IgD-negative memory B cell (primary cell): ENCODE measurements at regions not wholly inside any gene's neighbourhood (a gene's known extent, or its start where the extent isn't known, plus 50 kb on each side); places are given as distances from the start of the nearest gene placed in this dataset.

ENCODE experiments used
- H3K27ac Mint-ChIP-seq, 3 donors: one replicate each; pipeline ENCODE4 v1.8.0; 2020 to 2022; ENCODE audit warnings: mild to moderate bottlenecking in 3 of 3, mixed read lengths in 3 of 3, moderate library complexity in 1 of 3
- H3K27me3 Mint-ChIP-seq: one replicate; pipeline ENCODE4 v1.8.0; 2021; ENCODE audit warnings: mixed read lengths
- H3K36me3 Mint-ChIP-seq: one replicate; pipeline ENCODE4 v1.8.0; 2020; ENCODE audit warnings: mild to moderate bottlenecking, mixed read lengths
- H3K4me1 Mint-ChIP-seq, 3 donors: one replicate each; pipeline ENCODE4 v1.8.0; 2020 to 2022; ENCODE audit warnings: mixed read lengths in 3 of 3, mild to moderate bottlenecking in 1 of 3
- H3K4me3 Mint-ChIP-seq, 4 donors: one replicate each; pipeline ENCODE4 v1.8.0; 2020 to 2022; ENCODE audit warnings: mild to moderate bottlenecking in 4 of 4, mixed read lengths in 4 of 4, moderate library complexity in 3 of 4
- H3K9me3 Mint-ChIP-seq, 3 donors: one replicate each; pipeline ENCODE4 v1.8.0; 2020 to 2021; ENCODE audit warnings: mixed read lengths in 3 of 3, mild to moderate bottlenecking in 1 of 3

DNA sequence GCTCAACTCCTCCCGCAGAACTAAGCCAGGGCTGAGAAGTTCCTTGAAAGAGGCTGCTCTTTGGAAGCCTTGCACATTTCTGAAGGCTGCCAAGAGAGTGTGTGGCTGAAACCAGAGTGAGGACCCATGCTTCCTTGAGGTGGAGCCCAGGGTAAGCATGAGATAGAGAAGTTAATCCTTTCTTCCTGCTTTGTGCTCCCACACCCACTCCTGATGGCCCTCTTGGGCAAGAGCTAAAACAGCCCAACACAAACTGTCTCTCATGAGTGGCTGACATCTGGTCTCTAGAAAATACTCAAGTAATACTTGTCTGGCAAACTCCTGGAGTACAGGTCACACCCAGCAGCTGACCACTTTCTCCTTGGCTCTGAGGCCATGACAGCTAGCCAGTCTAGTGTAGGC, 523.7 kb downstream of the INSC start:
- Mint-ChIP-seq H3K4me3 (no peak overlapping the region), H3K27me3 (no peaks in the 10 kb centered on the region), H3K9me3 (no peaks in the 10 kb centered on the region), H3K36me3 (no peaks in the 10 kb centered on the region), H3K4me1 (no peaks in the 10 kb centered on the region), H3K27ac (no peak overlapping the region)

DNA sequence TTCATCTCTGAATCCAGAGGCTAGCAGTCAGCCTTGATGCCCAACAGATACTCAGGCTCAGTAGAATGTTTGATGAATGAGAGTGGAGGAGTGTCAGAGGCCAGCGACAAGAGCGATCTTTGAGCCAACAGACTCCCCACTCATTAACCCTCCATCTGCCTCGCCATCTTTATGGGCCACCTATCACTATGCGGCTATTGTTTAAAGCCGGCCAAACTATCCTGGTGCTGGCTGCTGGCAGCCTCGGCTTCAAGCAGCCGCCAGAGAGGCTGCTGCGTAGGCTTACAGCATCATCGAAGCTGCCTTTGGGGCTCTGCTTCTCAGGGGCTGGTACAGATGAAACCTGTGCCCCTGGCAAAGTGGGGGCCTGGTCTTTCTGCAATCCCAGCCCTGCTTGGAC, 525.6 kb downstream of the INSC start:
- Mint-ChIP-seq H3K36me3 (no peaks in the 10 kb centered on the region), H3K27me3 (peaks cover 2% of the 10 kb centered on the region), H3K27ac (no peak overlapping the region), H3K4me1 (no peaks in the 10 kb centered on the region), H3K9me3 (no peaks in the 10 kb centered on the region), H3K4me3 (no peak overlapping the region)

- H3K4me3 Mint-ChIP-seq, result no peak overlapping the region
- H3K36me3 Mint-ChIP-seq, result no peaks in the 10 kb centered on the region
- no peaks in the 10 kb centered on the region for H3K4me1 Mint-ChIP-seq
- no peaks in the 10 kb centered on the region for H3K9me3 Mint-ChIP-seq
- no peak overlapping the region for H3K27ac Mint-ChIP-seq
- H3K27me3 Mint-ChIP-seq, result peaks cover 2% of the 10 kb centered on the region
These were observed 526.7 kb downstream of the INSC start for GRCh38 chr11:15641271-15642045.

DNA sequence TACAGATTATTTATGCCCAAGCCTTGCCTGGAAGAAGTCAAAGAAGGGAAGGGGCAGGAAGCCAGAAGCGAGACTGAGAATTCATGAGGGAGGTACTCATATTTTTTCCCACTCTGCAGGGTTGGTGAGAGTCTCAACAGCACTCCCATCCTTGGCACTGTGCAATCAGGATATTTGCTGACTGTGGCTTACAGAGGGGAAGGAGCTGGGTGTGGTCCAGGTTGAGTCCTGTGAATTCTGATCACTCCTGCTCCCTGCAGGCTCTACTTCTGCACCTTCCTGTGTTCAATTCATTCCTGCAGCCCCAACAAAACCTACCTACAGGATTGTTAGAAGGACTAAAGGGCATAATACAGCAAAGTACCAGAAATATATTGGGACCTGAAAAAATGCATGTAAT, 530.5 kb downstream of the INSC start:
- H3K9me3 Mint-ChIP-seq, result no peaks in the 10 kb centered on the region
- H3K36me3 Mint-ChIP-seq, result no peaks in the 10 kb centered on the region
- H3K27ac Mint-ChIP-seq, result no peak overlapping the region
- peaks cover 0 to 2% (median 1%) of the 10 kb centered on the region in 3 donors for H3K4me1 Mint-ChIP-seq
- H3K27me3 Mint-ChIP-seq, result peaks cover 2% of the 10 kb centered on the region
- no peak overlapping the region for H3K4me3 Mint-ChIP-seq

DNA sequence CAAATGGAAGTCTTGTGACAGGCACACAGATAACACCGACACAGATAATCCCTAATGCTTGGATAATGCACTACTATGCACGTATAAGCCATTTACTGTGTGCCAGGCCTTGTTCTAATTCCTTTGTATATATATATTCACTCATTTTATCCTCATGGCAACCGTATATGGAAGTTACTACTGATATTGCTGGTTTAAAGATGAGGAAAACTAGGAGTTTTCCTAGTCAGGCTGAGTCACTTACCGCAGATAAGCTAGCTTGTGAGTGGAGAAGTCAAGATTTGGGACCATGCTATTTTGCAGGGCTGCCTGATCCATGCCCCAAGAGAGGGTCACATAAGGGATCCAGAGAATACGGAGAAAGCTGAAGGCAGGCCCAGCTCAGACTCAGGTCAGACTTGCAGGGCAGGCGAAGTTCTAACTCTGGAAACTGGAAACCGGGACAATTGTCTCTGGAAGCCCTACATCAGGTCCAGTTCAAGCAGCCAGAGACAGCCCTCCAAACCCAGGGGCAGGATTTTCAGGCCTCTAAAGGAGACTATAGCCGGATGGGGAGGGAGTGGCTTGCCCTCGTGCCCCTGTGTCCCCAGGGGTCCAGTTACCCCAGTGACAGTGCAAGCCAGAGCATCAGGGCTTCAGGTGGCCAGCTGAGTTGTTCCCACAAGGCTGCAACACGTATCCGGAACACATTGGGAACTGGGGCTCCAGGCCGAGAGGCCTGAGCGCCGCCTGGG, 534.8 kb downstream of the INSC start:
- Mint-ChIP-seq H3K4me1 (peaks cover 0 to 3% (median 2%) of the 10 kb centered on the region in 3 donors), H3K27me3 (peaks cover 12% of the 10 kb centered on the region), H3K36me3 (no peaks in the 10 kb centered on the region), H3K4me3 (peak overlapping the region in 1 of 4 donors; percentile 17), H3K9me3 (no peaks in the 10 kb centered on the region), H3K27ac (no peak overlapping the region)

- H3K9me3 Mint-ChIP-seq, result peaks cover 0 to 1% (median 0%) of the 10 kb centered on the region in 3 donors
- H3K27me3 Mint-ChIP-seq, result peaks cover 10% of the 10 kb centered on the region
- H3K36me3 Mint-ChIP-seq, result no peaks in the 10 kb centered on the region
- H3K4me1 Mint-ChIP-seq, result peaks cover 0 to 3% (median 2%) of the 10 kb centered on the region in 3 donors
- H3K27ac Mint-ChIP-seq, result no peak overlapping the region
- H3K4me3 Mint-ChIP-seq, result peak overlapping the region in 1 of 4 donors; percentile 78
These were observed 535.6 kb downstream of the INSC start for GRCh38 chr11:15650105-15650938.

- H3K36me3 Mint-ChIP-seq, result no peaks in the 10 kb centered on the region
- H3K27me3 Mint-ChIP-seq, result peaks cover 10% of the 10 kb centered on the region
- H3K9me3 Mint-ChIP-seq, result peaks cover 0 to 1% (median 0%) of the 10 kb centered on the region in 3 donors
- peak overlapping the region in 1 of 4 donors; percentile 47 for H3K4me3 Mint-ChIP-seq
- no peak overlapping the region for H3K27ac Mint-ChIP-seq
- peaks cover 0 to 3% (median 2%) of the 10 kb centered on the region in 3 donors for H3K4me1 Mint-ChIP-seq
These were observed 536.3 kb downstream of the INSC start for GRCh38 chr11:15651033-15651432.

DNA sequence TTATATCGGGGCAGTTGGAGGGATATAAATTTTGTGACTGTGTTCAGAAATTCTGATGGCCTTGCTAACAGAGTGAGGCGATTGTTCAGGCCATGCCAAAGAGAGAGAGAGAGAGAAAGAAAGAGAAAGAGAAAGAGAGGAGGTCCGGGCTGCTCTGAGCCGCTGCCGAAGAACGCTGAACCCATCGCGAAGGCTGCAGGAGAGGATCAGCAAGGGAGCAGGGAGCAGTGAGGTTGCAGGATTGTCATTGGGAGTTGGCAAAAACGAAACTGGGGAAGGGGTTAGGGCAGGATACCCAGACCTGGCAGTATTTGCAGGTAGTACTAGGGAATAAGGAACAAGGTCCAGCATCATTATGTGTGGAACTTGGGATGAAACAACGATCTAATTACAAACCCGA, 537.1 kb downstream of the INSC start:
- H3K36me3 Mint-ChIP-seq, result no peaks in the 10 kb centered on the region
- H3K9me3 Mint-ChIP-seq, result peaks cover 0 to 1% (median 0%) of the 10 kb centered on the region in 3 donors
- H3K4me1 Mint-ChIP-seq, result peaks cover 0 to 3% (median 2%) of the 10 kb centered on the region in 3 donors
- H3K27ac Mint-ChIP-seq, result peak overlapping the region in 1 of 3 donors; percentile 3
- H3K4me3 Mint-ChIP-seq, result no peak overlapping the region
- peaks cover 10% of the 10 kb centered on the region for H3K27me3 Mint-ChIP-seq

DNA sequence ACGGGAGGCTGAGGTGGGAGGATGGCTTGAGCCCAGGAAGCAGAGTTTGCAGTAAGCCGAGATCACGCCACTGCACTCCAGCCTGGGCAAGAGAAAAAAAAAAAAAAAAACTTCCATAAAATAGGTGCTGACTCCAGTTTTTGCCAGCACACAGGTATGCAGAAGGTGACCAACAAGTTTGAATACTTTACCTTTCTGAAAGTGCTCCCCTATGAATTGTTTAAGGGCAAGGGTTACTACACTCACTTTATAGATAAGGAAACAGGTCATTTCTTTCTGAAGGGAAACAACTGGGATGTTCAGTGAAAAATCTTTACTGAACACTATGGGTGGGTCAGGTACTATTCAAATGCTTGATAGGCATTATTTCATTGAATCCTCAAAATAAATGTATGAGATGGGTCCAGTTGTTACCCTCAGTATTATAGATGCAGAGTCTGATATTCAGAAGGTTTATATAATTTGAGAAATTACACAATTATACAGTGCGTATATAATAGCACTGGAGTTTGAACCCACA, 538.5 kb downstream of the INSC start:
- H3K27me3 Mint-ChIP-seq, result peaks cover 10% of the 10 kb centered on the region
- H3K4me1 Mint-ChIP-seq, result peaks cover 0 to 3% (median 2%) of the 10 kb centered on the region in 3 donors
- H3K4me3 Mint-ChIP-seq, result no peak overlapping the region
- no peak overlapping the region for H3K27ac Mint-ChIP-seq
- H3K36me3 Mint-ChIP-seq, result no peaks in the 10 kb centered on the region
- peaks cover 0 to 1% (median 0%) of the 10 kb centered on the region in 3 donors for H3K9me3 Mint-ChIP-seq

- Mint-ChIP-seq H3K27ac (no peak overlapping the region), H3K4me3 (peak overlapping the region in 1 of 4 donors; percentile 41), H3K36me3 (no peaks in the 10 kb centered on the region), H3K27me3 (peaks cover 10% of the 10 kb centered on the region), H3K9me3 (peaks cover 0 to 1% (median 0%) of the 10 kb centered on the region in 3 donors), H3K4me1 (peaks cover 0 to 2% (median 1%) of the 10 kb centered on the region in 3 donors)
These were observed 539.7 kb downstream of the INSC start for GRCh38 chr11:15654451-15654850.

- Mint-ChIP-seq H3K36me3 (no peaks in the 10 kb centered on the region), H3K27ac (no peak overlapping the region), H3K27me3 (peaks cover 10% of the 10 kb centered on the region), H3K9me3 (peaks cover 0 to 1% (median 0%) of the 10 kb centered on the region in 3 donors), H3K4me1 (peaks cover 0 to 2% (median 0%) of the 10 kb centered on the region in 3 donors), H3K4me3 (no peak overlapping the region)
These were observed 540.8 kb downstream of the INSC start for GRCh38 chr11:15655552-15655951.

DNA sequence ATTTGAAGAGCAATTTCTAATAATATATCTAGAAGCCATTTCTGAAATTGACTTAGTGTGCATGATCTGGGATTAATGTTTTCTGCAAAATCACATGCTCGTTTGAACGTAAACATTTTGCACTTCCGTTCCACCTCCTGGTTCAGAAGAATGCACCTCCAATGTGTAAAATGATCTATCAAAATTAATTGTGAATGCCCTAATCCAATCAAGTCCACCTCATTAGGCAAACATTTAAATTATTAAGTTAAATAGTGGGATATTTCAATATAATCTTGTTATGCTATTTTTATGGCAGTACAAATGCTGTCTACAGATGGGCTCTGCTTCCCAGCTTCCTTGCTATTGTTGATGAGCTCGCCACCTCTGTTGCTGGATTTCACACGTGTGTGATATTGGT, 542.5 kb downstream of the INSC start:
- no peaks in the 10 kb centered on the region for H3K36me3 Mint-ChIP-seq
- H3K9me3 Mint-ChIP-seq, result peaks cover 0 to 1% (median 0%) of the 10 kb centered on the region in 3 donors
- no peaks in the 10 kb centered on the region for H3K4me1 Mint-ChIP-seq
- H3K27ac Mint-ChIP-seq, result no peak overlapping the region
- no peak overlapping the region for H3K4me3 Mint-ChIP-seq
- H3K27me3 Mint-ChIP-seq, result peaks cover 1% of the 10 kb centered on the region

GRCh38 chr11:15660496-15660895, 545.8 kb downstream of the INSC start:
- H3K27ac Mint-ChIP-seq, result no peak overlapping the region
- H3K9me3 Mint-ChIP-seq, result peaks cover 0 to 3% (median 0%) of the 10 kb centered on the region in 3 donors

GRCh38 chr11:15662285-15662684, 547.6 kb downstream of the INSC start:
- no peak overlapping the region for H3K4me3 Mint-ChIP-seq
- H3K4me1 Mint-ChIP-seq, result no peaks in the 10 kb centered on the region
- no peak overlapping the region for H3K27ac Mint-ChIP-seq
- peaks cover 0 to 3% (median under 1%) of the 10 kb centered on the region in 3 donors for H3K9me3 Mint-ChIP-seq
- H3K36me3 Mint-ChIP-seq, result no peaks in the 10 kb centered on the region
- H3K27me3 Mint-ChIP-seq, result peaks cover 1% of the 10 kb centered on the region

More at GRCh38 chr11:15660496-15660895, 545.8 kb downstream of the INSC start:
- Mint-ChIP-seq H3K36me3 (no peaks in the 10 kb centered on the region), H3K4me3 (no peak overlapping the region), H3K4me1 (no peaks in the 10 kb centered on the region), H3K27me3 (peaks cover 1% of the 10 kb centered on the region)
